ENCODE measurements at regions not wholly inside any gene's neighbourhood (a gene's known extent, or its start where the extent isn't known, plus 50 kb on each side); places are given as distances from the start of the nearest gene placed in this dataset.

DNA sequence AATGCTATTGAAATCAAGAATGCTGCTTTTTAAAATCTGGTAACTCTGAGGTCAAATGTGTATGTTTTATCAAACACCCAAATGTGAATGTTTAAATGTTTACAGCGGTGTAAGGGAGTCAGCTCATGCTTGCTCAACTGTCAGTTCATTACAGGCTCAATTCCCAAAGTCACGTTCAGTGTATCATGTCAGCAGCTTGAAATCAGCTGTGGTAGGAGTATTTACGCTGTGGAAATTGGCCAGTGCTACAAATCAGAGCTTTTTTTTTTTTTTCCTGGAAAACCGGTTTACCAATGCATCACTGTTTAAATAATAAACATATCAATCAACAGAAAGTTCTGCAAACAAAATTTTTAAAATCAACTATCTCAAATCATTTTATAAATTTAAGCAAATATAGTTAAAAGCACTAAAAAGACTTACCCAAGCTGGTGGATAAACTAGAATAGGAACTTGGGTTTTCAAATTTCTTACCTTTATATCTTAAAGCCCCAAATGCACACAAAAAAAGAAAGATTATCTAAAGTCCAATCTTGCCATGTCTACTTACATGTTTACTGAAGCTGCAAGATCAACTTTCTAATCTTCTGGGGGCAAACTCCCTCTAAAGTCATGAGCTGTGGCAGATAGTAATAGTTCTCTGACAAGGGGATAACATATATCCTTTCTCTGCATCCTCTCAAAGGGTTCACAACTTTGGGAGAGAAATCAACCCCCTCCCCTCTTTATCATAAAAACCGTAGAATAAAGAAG, 57.6 kb upstream of the GRAMD2B start:
- DNase-seq, result no peak

- DNase-seq, result no peak
Observed at GRCh38 chr5:126366199-126366560, 57.0 kb upstream of the GRAMD2B start.

GRCh38 chr5:126368239-126368812, 54.9 kb upstream of the GRAMD2B start:
- no peak for DNase-seq

DNA sequence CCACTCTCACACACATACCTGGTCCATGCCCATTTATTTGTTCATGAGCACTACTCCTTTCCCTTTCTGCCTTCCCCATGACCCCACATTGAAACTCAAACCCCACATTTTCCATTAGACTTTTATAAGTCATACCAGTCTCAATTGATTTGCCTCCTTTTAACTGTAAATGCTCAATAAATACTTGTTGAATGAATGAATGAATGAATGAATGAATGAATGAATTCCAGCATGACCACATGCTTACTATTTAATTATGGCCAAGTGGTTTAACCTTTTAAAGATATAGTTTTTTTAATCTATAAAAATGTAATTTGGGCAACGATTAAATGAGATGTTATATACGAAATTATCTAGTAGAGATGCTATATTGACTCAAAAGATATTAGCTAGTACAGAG, 54.1 kb upstream of the GRAMD2B start:
- DNase-seq, result no peak

DNA sequence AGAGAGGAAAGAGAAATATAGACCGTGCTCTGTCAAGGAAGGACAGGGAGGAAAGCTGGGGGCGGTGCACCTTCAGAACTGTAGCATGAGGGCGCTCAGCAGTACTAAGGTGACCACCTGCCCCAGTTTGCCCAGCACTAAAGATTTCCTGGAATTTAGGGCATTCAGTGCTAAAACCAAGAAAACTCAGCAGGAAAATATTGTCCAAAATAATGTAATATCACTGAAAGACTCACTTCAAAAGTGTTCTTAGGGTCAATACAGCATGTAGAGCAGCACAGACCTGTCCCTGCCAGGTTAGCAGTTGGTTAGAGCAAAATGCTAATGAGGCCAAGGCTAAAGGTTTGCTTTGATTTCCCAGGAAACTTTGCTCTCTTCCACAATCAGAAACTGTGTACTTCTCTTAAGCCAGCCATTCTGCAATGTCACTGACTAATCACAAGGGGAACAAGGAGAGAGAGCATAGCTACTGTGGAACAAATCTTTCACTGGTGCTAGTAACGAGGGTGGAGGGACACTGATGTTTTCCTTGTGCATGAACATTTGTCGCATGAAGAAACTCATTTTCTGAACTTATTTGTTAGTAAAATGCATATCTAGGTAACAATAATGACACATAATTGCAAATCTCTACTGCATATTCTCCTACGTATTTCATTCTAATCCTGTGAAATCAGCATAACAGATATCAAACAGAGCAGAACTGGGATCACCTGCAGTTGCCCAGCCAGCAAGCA, 53.0 kb upstream of the GRAMD2B start:
- DNase-seq, result no peak

DNA sequence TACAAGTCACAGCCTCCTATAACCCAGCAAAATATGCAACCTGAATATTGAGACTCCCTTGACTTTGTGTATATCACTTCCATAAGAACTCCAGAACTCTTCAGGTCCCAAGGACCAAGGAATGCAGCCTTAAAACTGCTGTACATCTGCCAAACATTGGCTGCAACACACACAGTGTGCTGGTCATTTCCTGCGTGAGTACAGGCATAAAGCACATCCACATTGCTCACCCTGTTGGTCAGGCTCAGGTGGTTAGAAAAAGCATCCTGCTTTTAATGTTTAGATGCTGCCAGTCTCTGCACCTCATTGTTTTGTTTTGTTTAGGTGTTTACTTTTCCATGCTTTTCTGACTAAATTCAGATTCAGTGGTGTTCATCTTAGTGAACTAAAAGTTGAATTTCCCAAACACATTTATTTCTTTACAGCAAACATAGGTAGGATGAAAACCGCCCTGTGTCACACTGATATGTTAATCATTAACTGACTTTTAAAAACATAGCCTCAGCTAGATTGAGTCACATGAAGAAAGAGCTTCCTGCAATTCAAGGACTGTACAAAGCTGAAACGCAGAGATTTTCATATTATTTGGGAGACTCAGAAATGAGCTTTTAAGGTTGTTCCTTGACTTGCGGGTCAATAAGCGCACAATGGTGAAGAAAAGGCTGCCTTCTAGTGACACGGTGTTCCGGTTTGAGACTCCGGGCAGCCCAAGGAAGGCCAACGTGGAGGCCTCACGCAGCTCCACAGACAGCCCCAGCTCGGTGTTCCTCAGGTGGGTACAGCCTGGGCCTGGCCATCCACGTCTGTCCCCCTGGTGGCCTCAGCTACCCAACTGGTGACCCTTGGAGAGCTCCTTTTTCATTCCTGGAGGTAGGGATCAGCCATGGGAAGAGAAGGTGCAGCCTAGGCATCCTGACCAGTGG, 52.2 kb upstream of the GRAMD2B start:
- DNase-seq, result peak; percentile 82

DNA sequence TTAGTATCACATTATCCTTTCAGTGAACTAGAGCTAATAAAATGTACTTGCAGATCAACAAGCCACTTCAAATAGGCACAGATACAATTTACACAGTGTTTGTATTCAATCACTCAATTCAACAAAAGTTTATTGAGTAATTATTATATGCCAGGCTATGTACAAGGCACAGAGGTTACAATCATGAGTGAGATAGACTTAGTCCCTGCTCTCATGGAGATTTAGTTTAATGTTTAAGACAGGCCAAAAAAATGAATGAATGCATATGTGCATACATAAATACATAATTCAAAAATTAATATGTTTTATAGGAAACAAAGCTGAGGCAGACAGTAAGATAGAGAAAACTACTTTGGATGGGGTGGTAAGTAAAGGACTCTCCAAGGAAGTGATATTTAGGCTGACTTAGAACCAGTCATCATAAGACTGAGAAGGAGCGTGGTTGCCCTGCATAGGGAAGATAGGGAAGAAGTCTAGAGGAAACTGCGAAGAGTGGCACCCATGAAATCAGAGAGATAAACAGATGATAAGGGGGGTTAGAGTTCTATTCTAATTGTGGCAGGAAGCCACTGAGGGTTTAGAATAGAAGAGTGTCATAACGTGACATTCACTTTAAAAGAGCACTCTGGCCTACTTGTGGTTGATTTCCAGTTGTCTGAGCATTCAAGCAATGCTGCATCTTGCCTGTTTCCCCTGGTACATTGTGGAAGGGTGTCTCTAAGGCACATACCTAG, 49.7 kb upstream of the GRAMD2B start:
- DNase-seq, result peak; percentile 75

All from fibroblast of upper back skin (primary cell).